Large intestine (tissue), 3 donors: ENCODE measurements at regions not wholly inside any gene's neighbourhood (a gene's known extent, or its start where the extent isn't known, plus 50 kb on each side); places are given as distances from the start of the nearest gene placed in this dataset.

Experiments
- DNase-seq, 2 donors: peaks; one replicate each; pipeline versions ENCODE4 v3.0.0 to v3.0.0-alpha.2; 2013
- H3K27ac ChIP-seq: one replicate; pipeline ENCODE4 v1.5.1; 2013; ENCODE audit warnings: low read length
- H3K27me3 ChIP-seq: 2 replicates; pipeline ENCODE4 v1.6.1; 2013; ENCODE audit warnings: low read length; ENCODE audit not compliant: control insufficient read depth, insufficient read depth
- H3K36me3 ChIP-seq: 2 replicates; pipeline ENCODE4 v1.6.1; 2013; ENCODE audit warnings: low read length; ENCODE audit not compliant: control insufficient read depth, insufficient read depth
- H3K4me1 ChIP-seq: one replicate; pipeline ENCODE4 v1.6.1; 2013; ENCODE audit warnings: low read length; ENCODE audit not compliant: control insufficient read depth, insufficient read depth
- H3K4me3 ChIP-seq: one replicate; pipeline ENCODE4 v1.5.1; 2013; ENCODE audit warnings: low read length
- H3K9me3 ChIP-seq: one replicate; pipeline ENCODE4 v1.6.1; 2013; ENCODE audit warnings: mild to moderate bottlenecking, low read depth, low read length, moderate library complexity; ENCODE audit not compliant: control insufficient read depth
- WGBS: methylation state at CpG from one replicate; pipeline ENCODE4 v1.1.5; 2013; ENCODE audit warnings: low lambda C conversion rate; ENCODE audit not compliant: insufficient coverage; 5-methylcytosine and 5-hydroxymethylcytosine counted together

- Histone ChIP-seq H3K4me1 (no peaks in the 10 kb centered on the region), H3K9me3 (no peaks in the 10 kb centered on the region), H3K36me3 (no peaks in the 10 kb centered on the region), H3K4me3 (no peak overlapping the region), H3K27ac (no peak overlapping the region), H3K27me3 (no peaks in the 10 kb centered on the region)
- no peak for DNase-seq
- WGBS = no CpG with 5 or more reads among the region's 4 CpGs
Measured at GRCh38 chr9:1404940-1405339, 354.8 kb downstream of the DMRT2 start.

- Histone ChIP-seq H3K4me1 (no peaks in the 10 kb centered on the region), H3K27ac (no peak overlapping the region), H3K36me3 (no peaks in the 10 kb centered on the region), H3K4me3 (no peak overlapping the region), H3K9me3 (no peaks in the 10 kb centered on the region), H3K27me3 (no peaks in the 10 kb centered on the region)
- no peak for DNase-seq
- 17% methylated on average over 1 of the region's 2 CpGs for WGBS
Measured at GRCh38 chr9:1411826-1412225, 361.7 kb downstream of the DMRT2 start.

GRCh38 chr9:1414711-1415131 is 364.6 kb downstream of the DMRT2 start:
- no peak for DNase-seq
- Histone ChIP-seq H3K4me1 (no peaks in the 10 kb centered on the region), H3K27me3 (no peaks in the 10 kb centered on the region), H3K36me3 (no peaks in the 10 kb centered on the region), H3K9me3 (no peaks in the 10 kb centered on the region), H3K4me3 (no peak overlapping the region), H3K27ac (no peak overlapping the region)
- WGBS = 86% methylated on average over 1 of the region's 2 CpGs

GRCh38 chr9:1415146-1415545 is 365.0 kb downstream of the DMRT2 start:
- H3K27ac ChIP-seq = no peak overlapping the region
- no peaks in the 10 kb centered on the region for H3K36me3 ChIP-seq
- no peaks in the 10 kb centered on the region for H3K27me3 ChIP-seq
- no peak overlapping the region for H3K4me3 ChIP-seq
- no peak for DNase-seq
- H3K4me1 ChIP-seq = no peaks in the 10 kb centered on the region
- no peaks in the 10 kb centered on the region for H3K9me3 ChIP-seq
- no CpG with 5 or more reads among the region's 2 CpGs for WGBS

- H3K9me3 ChIP-seq = no peaks in the 10 kb centered on the region
- no peak overlapping the region for H3K4me3 ChIP-seq
- no peaks in the 10 kb centered on the region for H3K27me3 ChIP-seq
- no peaks in the 10 kb centered on the region for H3K4me1 ChIP-seq
- H3K27ac ChIP-seq = no peak overlapping the region
- no CpG with 5 or more reads among the region's 4 CpGs for WGBS
- no peak for DNase-seq
- no peaks in the 10 kb centered on the region for H3K36me3 ChIP-seq
Measured at GRCh38 chr9:1416261-1416660, 366.1 kb downstream of the DMRT2 start.

GRCh38 chr9:1421436-1421835 is 371.3 kb downstream of the DMRT2 start:
- H3K9me3 ChIP-seq = no peaks in the 10 kb centered on the region
- no peaks in the 10 kb centered on the region for H3K36me3 ChIP-seq
- no peak for DNase-seq
- H3K27me3 ChIP-seq = no peaks in the 10 kb centered on the region
- H3K4me1 ChIP-seq = no peaks in the 10 kb centered on the region
- H3K4me3 ChIP-seq = no peak overlapping the region
- no peak overlapping the region for H3K27ac ChIP-seq
- no CpG with 5 or more reads among the region's 4 CpGs for WGBS

GRCh38 chr9:1427875-1428274 is 377.7 kb downstream of the DMRT2 start:
- Histone ChIP-seq H3K4me3 (no peak overlapping the region), H3K4me1 (no peaks in the 10 kb centered on the region), H3K9me3 (no peaks in the 10 kb centered on the region), H3K36me3 (no peaks in the 10 kb centered on the region), H3K27ac (no peak overlapping the region), H3K27me3 (no peaks in the 10 kb centered on the region)
- no peak for DNase-seq
- no CpG with 5 or more reads among the region's 2 CpGs for WGBS

GRCh38 chr9:1429297-1429696 is 379.1 kb downstream of the DMRT2 start:
- no peaks in the 10 kb centered on the region for H3K9me3 ChIP-seq
- H3K27me3 ChIP-seq = no peaks in the 10 kb centered on the region
- no peaks in the 10 kb centered on the region for H3K36me3 ChIP-seq
- no peak for DNase-seq
- no peak overlapping the region for H3K4me3 ChIP-seq
- no peaks in the 10 kb centered on the region for H3K4me1 ChIP-seq
- WGBS = no CpG with 5 or more reads among the region's 5 CpGs
- no peak overlapping the region for H3K27ac ChIP-seq

GRCh38 chr9:1431461-1431860 is 381.3 kb downstream of the DMRT2 start:
- no peaks in the 10 kb centered on the region for H3K4me1 ChIP-seq
- no peaks in the 10 kb centered on the region for H3K36me3 ChIP-seq
- DNase-seq = no peak
- 100% methylated on average over 1 of the region's 4 CpGs for WGBS
- H3K9me3 ChIP-seq = no peaks in the 10 kb centered on the region
- H3K27me3 ChIP-seq = no peaks in the 10 kb centered on the region
- no peak overlapping the region for H3K27ac ChIP-seq
- H3K4me3 ChIP-seq = no peak overlapping the region

- 74% methylated on average over 5 of the region's 7 CpGs for WGBS
- DNase-seq = no peak
Measured at GRCh38 chr9:1434052-1434767, 384.1 kb downstream of the DMRT2 start.

GRCh38 chr9:1434811-1435210 is 384.7 kb downstream of the DMRT2 start:
- no peak for DNase-seq
- no peaks in the 10 kb centered on the region for H3K9me3 ChIP-seq
- H3K4me3 ChIP-seq = no peak overlapping the region
- no peak overlapping the region for H3K27ac ChIP-seq
- no peaks in the 10 kb centered on the region for H3K4me1 ChIP-seq
- no CpG with 5 or more reads among the region's 2 CpGs for WGBS
- H3K27me3 ChIP-seq = no peaks in the 10 kb centered on the region
- no peaks in the 10 kb centered on the region for H3K36me3 ChIP-seq

More at GRCh38 chr9:1434052-1434767, 384.1 kb downstream of the DMRT2 start:
- H3K4me3 ChIP-seq = no peak overlapping the region
- H3K27ac ChIP-seq = no peak overlapping the region
- H3K27me3 ChIP-seq = no peaks in the 10 kb centered on the region
- H3K36me3 ChIP-seq = no peaks in the 10 kb centered on the region
- no peaks in the 10 kb centered on the region for H3K4me1 ChIP-seq
- no peaks in the 10 kb centered on the region for H3K9me3 ChIP-seq
